GM18502 (cell line): ENCODE measurements at regions not wholly inside any gene's neighbourhood (a gene's known extent, or its start where the extent isn't known, plus 50 kb on each side); places are given as distances from the start of the nearest gene placed in this dataset.
"Not testable (repeated sequence)": the region's sequence is repeated elsewhere in the genome, so short reads cannot be mapped to it uniquely, and the experiment has no call there.

Source experiments
- ATAC-seq: cut with Tn5 transposase; IDR thresholded peaks from one replicate; pipeline ENCODE4 v1.9.1; 2021; ENCODE audit warnings: mild to moderate bottlenecking; ENCODE audit not compliant: unreplicated experiment, poor library complexity

GRCh38 chr13:84737661-84738060, 855.4 kb upstream of the SLITRK1 start:
- ATAC-seq = no peak

- ATAC-seq = no peak
Measured at GRCh38 chr13:84730376-84730775, 848.1 kb upstream of the SLITRK1 start.

- no peak for ATAC-seq
Measured at GRCh38 chr13:84705982-84706710, 823.9 kb upstream of the SLITRK1 start.

GRCh38 chr13:84702174-84702573, 819.9 kb upstream of the SLITRK1 start:
- no peak for ATAC-seq

- ATAC-seq = not testable (repeated sequence)
Measured at GRCh38 chr13:84697591-84697990, 815.3 kb upstream of the SLITRK1 start.

- no peak for ATAC-seq
Measured at GRCh38 chr13:84686973-84687372, 804.7 kb upstream of the SLITRK1 start.

- ATAC-seq = no peak
Measured at GRCh38 chr13:84686458-84686857, 804.2 kb upstream of the SLITRK1 start.

GRCh38 chr13:84684804-84685203, 802.5 kb upstream of the SLITRK1 start:
- no peak for ATAC-seq

- no peak for ATAC-seq
Measured at GRCh38 chr13:84684048-84684662, 801.9 kb upstream of the SLITRK1 start.

- ATAC-seq = no peak
Measured at GRCh38 chr13:84683448-84683847, 801.2 kb upstream of the SLITRK1 start.

- no peak for ATAC-seq
Measured at GRCh38 chr13:84677836-84678235, 795.6 kb upstream of the SLITRK1 start.

- ATAC-seq = no peak
Measured at GRCh38 chr13:84672616-84673015, 790.3 kb upstream of the SLITRK1 start.

GRCh38 chr13:84670245-84670644, 788.0 kb upstream of the SLITRK1 start:
- no peak for ATAC-seq

GRCh38 chr13:84668637-84669036, 786.4 kb upstream of the SLITRK1 start:
- ATAC-seq = no peak

- no peak for ATAC-seq
Measured at GRCh38 chr13:84662491-84662890, 780.2 kb upstream of the SLITRK1 start.

GRCh38 chr13:84661718-84662117, 779.4 kb upstream of the SLITRK1 start:
- no peak for ATAC-seq

GRCh38 chr13:84659359-84659661, 777.0 kb upstream of the SLITRK1 start:
- ATAC-seq = no peak

- no peak for ATAC-seq
Measured at GRCh38 chr13:84658491-84659358, 776.5 kb upstream of the SLITRK1 start.

GRCh38 chr13:84655677-84656076, 773.4 kb upstream of the SLITRK1 start:
- ATAC-seq = no peak

GRCh38 chr13:84654654-84655275, 772.5 kb upstream of the SLITRK1 start:
- no peak for ATAC-seq
